GM04504 (cell line): ENCODE measurements at regions not wholly inside any gene's neighbourhood (a gene's known extent, or its start where the extent isn't known, plus 50 kb on each side); places are given as distances from the start of the nearest gene placed in this dataset.
A peak's percentile ranks its signal among the peaks of the same experiment; 100 is the strongest.

Source experiments
- DNase-seq: peaks from one replicate; pipeline ENCODE4 v3.0.0-alpha.2; 2012; ENCODE audit warnings: low read depth

DNA sequence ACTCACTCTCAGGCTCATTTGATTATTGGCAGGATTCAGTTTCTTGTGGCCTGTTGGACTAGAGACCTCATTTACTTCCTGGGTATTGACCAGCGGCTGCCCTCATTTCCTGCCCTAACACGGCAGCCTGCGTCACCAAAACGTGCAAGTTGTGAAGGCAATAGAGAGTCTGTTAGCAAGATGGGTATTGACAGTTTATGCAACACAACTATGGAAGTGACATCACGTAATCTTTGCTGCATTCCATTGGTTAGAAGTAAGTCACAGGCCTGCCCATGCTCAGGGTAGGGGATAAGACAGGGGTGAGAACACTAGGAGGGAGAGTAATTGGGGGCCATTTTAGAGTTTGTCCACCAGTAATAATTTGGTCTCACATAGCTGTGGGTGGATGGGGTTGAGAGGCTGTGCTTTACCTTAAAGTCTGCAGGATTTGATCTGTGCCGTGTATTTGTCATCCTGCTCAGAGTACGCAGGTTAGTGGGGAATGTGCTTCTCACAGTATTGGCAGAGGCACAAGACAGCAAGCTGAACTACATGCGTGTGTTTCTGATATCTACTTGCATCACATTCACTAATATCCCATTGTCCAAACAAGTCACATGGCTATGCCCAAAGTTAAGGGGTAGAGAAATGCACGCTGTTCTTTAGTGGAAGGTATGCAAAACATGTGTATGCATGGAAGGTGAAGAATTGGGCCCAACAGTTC is 83.3 kb downstream of the EDEM1 start:
- DNase-seq, result no peak

DNA sequence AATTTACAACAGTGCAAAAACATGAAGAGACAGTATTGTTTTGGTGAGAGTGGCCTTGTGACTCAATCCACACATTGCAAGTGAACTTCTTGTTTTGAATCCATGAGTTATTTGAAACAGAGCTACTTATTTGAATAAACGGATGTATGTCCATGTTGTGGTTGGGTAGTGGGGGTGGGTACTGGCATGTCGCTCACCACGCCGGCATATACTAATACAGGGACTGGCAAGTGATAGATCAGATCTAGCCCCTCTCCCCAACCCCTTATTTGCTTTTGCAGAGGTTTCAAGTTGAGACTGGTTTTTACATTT is 83.8 kb downstream of the EDEM1 start:
- DNase-seq, result no peak

DNA sequence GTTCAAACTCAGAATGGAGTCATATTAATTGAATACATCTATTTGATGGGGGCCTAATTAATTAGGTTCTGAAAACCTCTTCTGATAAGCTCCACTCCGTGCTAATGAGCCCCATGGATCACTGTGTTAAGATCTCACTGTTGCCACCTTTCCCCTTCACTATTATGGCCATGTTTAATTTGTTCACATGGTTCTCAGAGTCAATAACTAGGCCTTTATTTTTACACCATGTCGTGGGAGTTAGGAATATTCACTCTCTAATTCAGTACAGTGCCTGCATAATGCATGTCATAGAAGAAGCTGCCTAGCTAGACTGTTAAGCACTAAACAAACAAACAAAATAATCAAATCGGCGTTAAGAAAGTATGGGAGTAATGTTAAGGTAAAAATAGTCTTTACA is 84.9 kb downstream of the EDEM1 start:
- no peak for DNase-seq

DNA sequence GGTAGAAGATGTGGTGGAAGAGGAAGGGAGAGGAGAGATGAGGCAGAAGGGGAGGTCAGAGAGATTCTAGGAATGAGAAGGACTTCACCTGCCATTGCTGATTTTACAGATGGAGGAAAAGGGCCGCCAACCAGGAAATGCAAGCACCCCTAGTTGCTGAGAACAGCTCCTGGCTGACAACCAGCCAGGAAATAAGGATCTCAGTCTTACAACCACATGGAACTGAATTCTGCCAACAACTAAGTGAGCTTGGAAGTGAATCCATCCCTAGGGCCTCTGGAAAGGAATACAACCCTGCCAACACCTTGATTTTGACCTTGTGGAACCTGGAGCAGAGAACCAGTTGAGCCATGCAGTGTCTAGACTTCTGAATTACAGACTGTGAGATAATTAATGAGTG is 86.6 kb downstream of the EDEM1 start:
- DNase-seq, result no peak

DNA sequence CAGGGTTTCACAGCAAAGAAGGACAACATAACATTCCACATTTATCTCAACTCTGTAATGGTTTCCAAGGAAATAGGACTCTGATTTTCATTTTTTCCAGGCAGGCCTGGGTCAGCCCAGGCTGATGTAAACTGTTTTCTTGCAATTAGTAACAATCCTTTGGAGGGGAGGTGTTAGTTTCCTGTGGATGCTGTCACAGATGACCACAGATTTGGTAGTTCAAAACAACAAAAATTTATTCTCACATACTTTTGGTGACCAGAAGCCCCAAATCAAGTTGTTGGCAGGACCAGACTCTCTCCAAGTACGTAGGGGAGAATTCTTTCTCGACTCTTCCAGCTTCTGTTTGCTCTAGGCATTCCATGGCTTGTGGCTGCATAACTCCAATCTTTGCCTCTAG is 88.0 kb downstream of the EDEM1 start:
- peak; percentile 18 for DNase-seq

DNA sequence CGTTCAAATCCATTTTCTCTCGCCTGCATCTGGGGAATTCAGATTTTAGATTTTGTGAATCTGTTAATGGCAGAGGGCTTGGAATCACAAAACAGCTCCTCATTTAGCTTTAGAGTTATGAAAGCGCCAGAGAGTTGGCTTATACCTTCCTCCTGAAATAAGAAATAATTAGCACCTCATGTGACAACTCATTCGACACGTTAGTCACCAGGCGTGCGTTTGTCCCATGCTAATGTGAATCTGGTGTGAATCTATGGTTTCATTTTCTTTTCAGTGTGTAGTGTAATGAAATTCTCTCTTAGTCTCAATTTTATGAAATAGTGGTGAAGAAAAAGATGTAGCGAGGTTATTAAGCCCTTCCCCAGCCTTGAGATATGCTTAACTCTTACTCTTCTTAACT is 89.4 kb downstream of the EDEM1 start:
- DNase-seq, result no peak

DNA sequence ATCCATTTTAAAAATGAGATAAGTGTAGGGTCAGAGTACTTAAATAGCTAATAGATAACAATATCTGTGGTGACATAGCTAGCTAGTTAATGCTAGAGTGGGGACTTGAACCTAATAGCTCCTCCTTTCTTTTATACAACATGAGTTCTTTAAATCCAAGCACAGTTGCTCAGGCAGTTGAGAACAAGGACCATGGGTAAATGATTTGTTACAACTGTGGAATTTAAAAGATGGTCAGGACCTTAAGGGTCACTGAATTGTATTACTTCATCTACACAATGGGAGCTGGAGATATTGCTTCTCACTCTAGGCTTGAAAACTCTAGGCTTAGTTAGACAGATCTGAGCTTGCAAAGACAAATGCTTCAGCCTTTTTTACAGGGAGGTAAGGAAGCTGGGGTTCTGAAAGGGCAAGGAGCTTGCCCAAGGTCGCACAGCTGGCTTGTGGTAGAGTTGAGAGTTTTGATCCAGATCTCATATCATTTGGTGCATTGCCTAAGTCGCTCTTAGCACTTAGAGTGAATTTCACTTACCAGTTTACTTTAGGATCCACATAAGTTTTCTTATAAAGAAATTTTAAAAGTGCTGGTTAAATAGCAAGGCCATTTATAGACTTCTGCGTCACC is 90.2 kb downstream of the EDEM1 start:
- DNase-seq, result no peak

DNA sequence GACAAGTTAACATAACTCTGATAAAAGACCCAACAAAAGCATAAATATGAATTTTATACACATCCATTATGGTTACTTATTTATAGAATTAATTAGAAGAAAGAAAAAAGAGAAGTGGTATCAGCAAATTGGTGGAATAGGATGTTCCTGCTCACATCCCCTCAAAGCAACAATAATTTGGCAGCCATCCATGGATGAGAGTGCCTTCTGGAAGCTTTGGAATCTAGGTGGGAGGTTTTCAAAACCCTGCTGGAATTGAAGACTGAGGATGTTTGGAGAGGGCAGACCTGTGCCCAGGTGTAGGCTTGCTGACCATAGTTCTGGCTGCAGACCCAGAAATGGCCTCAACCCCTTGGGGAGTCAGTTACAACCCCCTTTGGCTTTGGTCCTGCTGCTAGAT is 91.2 kb downstream of the EDEM1 start:
- DNase-seq, result no peak

DNA sequence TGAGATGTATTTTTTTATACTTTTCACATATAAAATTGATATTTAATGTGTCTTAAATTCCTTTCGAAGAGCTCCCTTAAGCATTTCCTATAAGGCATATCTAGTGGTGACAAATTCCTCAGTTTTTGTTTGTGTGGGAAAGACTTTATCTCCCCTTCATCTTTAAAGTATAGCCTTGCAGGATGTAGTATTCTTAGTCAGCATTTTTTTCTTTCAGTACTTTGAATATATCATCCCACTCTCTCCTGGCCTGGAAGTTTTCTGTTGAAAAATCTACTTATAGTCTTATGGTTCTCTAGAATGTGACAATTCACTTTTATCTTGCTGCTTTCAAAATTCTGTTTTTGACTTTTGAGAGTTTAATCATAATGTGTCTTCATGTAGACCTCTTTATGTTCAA is 95.2 kb downstream of the EDEM1 start:
- DNase-seq, result no peak

DNA sequence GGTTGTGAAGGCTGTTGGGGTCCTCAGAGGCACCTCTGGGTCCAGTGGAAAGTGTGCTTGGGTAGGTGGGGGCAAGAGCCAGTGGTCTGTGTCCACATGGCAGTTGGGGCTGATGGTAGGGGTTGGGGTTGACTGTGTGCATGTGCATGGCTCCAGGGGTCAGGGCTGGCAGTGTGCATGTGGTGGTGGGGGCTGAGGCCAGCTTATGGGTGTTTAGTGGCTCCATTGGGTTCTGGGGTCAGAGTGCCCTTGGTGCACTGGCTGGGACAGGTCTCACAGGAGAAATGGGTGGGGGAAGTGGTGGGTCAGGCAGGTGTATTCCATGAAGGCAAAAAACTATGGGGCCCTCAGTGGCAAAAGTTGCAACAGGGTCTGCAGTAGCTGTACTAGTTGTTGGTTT is 97.9 kb downstream of the EDEM1 start:
- no peak for DNase-seq

DNA sequence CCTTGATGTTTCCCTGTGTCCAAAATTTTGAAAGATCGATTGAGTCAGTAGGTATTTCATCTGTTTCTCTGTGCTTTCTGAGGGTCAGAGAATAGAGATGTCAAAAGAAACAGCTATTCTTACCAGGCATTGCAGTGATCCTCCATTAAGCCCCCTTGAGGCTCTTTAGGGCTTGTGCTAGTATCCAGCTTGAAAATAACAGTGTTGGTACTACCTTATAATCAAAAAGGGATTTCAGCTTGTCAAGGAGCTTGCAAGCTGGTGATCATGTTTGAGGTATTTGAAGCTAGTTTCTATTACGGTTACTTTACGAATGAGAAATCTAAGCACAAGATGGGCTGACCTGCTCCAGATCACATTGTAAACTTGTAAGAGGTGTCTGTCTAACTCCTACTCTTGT is 103.4 kb downstream of the EDEM1 start:
- no peak for DNase-seq

DNA sequence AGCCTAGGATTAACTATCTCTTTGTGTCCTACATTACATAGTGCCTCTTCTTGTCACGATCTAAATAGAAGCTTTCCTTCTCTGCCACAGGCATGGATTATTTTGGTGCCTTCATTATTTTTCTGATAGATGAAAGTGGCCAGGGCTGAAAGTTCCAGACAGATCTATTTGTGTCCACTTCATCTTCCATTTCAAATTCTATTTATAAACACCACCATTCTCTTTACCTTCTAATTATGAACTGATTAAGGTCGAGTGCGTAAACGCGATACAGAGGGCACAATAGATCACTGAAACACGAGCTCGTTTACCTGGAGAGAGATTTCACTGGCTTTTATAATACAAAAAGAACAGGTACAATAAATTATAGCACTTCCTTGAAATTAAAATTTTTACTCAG is 105.0 kb downstream of the EDEM1 start:
- DNase-seq, result no peak

DNA sequence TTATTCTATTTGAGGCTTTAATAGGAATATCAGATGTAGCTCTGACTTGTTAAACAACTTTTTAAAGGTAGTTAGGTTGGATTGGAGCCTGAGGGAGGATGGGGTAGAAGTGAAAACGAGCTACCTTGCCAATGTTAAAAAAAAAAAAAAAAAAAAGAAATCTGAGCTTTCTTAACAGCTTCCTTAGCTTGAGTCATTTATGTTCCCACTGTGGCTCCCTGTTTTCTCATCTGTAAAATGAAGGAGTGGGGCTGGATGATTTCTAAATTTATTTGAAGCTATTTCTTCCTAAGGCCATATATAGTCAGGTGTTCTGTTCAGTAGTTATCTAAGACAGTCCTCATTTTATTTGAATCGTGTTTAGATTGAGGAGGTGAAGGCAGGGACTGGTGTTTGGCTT is 105.7 kb downstream of the EDEM1 start:
- DNase-seq, result no peak

DNA sequence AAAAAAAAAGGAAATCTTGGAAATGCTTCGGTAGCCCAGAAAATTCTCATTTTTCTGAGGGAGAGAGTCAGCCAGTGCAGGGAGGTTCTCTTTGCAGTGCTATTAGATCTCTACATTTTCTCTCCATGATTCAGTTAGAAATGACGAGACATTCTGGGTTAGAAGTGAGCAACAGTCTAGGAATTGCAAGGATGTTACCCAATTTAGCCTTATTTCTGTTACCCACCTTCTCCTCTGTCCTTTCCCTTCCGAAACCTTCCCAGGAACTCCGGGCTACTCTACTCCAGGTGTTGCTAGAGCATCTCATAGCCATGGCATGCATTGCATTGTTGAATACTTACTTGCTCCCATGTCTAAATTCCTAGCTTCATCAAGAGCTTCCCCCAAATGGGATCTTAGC is 106.8 kb downstream of the EDEM1 start:
- no peak for DNase-seq

DNA sequence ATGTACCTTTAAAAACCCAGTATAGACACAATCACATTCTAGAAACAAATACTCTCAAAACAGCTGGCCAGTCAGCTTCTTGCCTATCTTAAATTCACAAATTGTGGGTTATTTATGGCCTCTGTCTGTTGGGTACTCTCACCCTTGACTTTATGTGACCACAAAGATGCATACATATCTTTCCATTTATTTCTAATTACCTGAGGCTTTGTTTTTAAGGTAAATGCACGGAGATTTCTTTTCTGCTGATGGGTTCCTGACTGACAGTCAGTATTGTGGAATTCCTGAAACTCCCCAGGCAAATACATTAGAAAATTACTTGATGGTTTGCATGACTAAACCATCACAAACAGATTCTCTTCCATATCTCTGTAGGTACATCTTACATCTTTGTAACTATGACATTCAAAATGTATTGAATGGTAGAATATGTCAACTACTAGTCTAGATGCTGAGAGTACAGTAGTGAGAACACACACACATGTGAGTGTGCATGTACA is 107.7 kb downstream of the EDEM1 start:
- DNase-seq, result no peak

DNA sequence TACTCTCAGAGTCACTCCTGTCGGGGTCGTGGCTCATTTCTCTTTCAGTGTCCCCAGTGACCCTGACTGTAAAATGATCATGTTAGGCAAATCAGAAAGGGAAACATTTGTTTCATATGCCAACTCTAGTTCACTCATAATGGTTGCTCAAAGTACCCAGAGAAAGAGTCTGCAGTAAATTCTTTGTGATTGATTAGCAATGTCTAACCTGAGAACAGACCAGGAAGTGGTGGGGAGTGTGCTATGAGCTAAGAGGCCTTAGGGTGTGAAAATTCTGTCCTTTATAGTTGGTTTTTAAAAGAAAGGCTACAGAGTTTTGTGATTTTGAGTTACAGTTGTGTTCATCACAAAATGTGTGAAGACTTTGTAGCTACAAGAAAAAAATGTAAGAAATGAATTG is 108.9 kb downstream of the EDEM1 start:
- no peak for DNase-seq

DNA sequence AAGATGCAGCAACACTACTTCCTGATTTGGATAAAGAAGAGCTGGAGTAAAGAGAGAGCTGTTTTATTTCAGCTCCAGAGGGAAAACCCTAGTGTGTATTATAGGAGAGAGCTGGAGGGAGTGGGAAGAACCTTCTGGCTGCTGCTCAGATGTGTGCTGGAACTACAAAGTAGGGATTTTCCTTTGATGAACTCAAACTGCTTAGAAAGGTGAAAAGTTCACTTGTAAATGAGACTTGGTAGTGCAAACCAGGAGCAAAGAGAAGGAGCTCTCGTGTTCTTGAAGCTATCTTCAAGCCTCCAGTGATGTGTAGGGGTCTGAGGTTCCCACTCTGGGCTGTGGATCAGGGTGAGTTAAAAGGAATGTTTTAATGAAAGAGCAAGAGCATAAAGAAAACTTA is 110.4 kb downstream of the EDEM1 start:
- no peak for DNase-seq

DNA sequence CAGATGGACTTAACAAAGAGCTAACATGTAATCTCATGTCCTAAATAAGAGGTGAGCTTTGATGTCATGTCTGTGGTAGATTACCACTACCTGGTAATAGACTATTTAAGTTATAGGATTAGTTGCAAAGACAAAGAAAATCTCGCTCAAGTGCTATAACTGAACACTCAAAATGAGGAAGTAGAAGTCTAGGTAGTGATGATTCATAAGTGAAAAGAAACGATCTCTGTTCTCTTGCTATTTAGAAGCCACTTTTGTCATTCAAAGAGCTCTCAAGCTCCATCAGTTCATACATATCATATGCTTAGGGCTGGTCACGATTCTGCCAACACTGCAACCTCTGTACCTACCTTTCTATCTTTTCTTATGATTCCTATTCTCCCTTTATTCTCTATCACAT is 110.9 kb downstream of the EDEM1 start:
- DNase-seq, result no peak

DNA sequence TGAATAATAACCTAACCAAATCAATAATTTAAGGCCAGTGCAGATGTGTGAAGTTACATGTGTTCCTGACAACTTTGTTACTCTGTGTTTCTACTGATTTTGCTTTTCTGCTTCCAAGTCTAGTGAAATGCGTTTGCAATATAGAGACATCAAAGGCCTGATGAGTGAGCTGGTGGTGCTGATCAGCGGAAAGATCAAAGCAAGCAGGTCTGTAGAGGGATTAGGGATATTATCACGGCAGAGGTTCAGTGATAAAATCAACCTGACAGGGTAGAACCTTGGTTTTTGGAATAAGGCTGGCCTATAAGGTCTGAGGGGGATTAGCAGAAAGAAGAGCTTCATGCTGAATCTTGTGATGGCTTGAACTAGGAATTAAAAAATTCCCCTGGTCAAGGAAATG is 111.7 kb downstream of the EDEM1 start:
- no peak for DNase-seq

DNA sequence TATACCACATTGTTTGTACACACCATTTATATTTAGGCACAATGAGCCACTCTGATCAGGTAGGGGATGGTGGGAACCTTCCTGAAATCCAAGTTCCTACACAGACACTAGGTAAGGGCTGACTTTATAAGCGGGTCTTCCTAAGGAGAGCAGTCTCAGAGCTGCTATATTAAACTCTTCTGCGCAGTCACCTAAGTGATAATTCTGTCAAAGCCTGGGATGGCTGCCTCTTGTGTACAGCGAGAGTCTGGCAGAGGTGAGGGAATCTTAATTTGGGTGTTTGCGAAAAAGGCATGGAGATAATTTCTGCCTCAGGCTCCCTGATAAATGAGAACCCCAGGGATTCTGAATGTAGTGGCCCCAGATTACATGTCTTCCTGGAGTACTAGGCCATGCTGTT is 113.1 kb downstream of the EDEM1 start:
- no peak for DNase-seq

DNA sequence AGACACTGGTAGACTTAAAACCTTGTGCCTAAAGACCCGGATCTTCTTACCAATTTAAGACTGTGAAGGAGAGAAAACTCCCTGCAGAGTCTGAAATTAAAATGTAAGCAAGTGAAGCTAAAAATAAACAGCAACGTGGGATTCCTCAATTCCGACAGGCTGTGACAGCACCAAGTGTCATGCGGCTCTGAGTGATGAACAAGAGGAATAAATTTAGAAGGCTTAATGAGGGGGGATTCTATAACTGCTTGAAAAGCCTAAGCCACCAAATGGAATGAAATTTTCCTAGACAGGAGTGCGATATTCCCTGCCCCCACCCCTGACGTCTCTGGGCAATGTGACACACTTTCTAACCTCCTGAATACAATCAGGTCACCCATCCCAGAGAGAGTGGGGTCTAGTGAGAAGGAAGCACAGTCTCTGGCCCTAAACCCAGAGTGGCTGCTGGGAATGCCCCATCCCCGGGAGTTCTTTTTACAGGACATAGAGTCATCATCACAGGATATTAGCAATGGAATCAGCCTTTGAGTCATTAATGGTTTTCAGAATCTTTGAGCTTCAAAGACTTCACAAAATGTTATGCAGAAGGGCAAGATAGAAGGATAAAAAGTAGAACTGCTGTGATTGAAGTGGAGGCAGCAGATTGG is 114.3 kb downstream of the EDEM1 start:
- DNase-seq, result no peak

DNA sequence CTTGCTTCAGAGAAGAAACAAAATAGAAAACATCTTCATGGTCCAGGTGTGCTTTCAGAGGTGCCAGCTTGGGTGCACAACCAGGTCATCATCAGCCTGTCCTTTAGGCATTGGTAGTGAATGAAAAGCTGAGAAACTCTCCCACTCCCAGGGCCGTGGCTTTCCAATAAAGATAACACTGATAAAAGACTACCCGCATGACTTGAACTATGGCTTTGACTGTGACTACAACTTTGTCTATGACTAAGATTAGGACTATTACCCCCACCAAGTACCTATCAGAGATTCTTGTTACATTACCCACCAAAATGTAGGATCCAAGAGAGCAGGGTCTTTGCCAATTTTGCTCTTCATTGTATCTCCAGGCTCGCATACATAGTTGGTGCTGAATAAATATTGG is 115.2 kb downstream of the EDEM1 start:
- no peak for DNase-seq

DNA sequence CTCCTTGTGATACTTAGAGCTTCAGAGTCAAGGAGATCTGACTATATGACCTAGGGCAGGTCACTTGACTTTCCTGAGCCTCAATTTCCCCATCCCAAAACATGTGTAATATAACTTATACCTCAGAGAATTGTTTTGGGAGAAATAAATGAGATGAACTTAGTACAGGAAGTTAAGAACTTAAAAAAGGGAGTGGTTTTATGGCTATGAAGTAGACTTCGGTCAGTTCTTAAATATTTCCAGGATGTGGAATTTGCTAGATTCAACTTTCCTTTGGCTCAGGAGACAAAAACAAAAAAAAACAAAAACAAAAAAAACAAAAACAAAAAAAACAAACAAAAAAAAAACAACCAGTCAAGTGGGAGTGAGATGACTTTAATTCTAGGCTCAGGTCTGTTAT is 116.7 kb downstream of the EDEM1 start:
- no peak for DNase-seq
